GM12873 (cell line): ENCODE measurements at regions not wholly inside any gene's neighbourhood (a gene's known extent, or its start where the extent isn't known, plus 50 kb on each side); places are given as distances from the start of the nearest gene placed in this dataset.

ENCODE experiments used
- CTCF ChIP-seq: IDR thresholded peaks from 2 replicates; pipeline ENCODE4 v1.5.1; 2012; ENCODE audit warnings: low read depth, mild to moderate bottlenecking, moderate library complexity, low read length, control low read depth; ENCODE audit not compliant: insufficient read depth; ENCODE audit errors: missing control alignments

DNA sequence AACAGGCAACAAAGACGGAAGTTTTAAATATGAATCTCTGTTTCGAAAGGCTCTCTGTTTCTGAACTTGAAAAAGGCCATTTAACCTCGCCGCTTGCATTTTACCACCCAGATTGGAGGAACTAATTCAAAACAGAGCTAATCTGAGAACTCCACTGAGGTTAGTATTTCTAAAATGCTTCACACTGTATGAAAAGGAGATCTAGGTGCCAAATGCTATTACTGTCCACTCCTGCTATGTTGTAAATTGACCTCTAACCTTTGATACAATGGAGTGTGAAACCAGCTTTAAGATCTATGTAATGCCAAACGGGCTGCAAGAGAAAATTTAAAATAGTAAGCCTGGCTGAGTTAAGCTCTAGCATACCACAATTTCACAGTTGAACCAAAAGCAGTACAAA, 364.5 kb downstream of the IRS1 start:
- TF ChIP-seq CTCF, result no peak

- TF ChIP-seq CTCF, result no peak
Measured at GRCh38 chr2:226434702-226435101, 364.9 kb downstream of the IRS1 start.

- TF ChIP-seq CTCF, result no peak
Measured at GRCh38 chr2:226431288-226431948, 368.2 kb downstream of the IRS1 start.

- no peak for TF ChIP-seq CTCF
Measured at GRCh38 chr2:226429476-226429875, 370.1 kb downstream of the IRS1 start.

- no peak for TF ChIP-seq CTCF
Measured at GRCh38 chr2:226427538-226428307, 371.9 kb downstream of the IRS1 start.

DNA sequence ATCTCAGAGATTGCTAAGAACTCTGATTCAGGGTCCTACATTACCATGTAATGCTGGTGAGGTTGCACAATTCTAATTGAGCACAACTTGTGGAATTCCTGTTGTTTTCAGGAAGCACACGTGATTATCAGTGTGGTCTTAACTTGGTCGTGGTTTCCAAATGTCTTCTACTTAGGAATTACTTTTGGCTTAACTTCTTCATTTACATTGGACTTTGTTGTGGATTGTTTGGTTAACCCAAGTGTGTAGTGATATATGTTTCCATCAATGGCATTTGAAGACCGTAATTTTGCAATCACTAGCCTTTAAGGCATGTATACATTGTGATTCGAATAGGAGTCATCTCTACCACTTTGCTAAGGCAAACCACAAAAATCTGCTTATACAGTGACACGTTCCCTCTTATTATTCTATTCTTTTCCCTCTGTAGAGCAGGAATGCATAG, 373.3 kb downstream of the IRS1 start:
- no peak for TF ChIP-seq CTCF

GRCh38 chr2:226424971-226425370, 374.6 kb downstream of the IRS1 start:
- TF ChIP-seq CTCF, result no peak
